ENCODE measurements at regions not wholly inside any gene's neighbourhood (a gene's known extent, or its start where the extent isn't known, plus 50 kb on each side); places are given as distances from the start of the nearest gene placed in this dataset.

DNA sequence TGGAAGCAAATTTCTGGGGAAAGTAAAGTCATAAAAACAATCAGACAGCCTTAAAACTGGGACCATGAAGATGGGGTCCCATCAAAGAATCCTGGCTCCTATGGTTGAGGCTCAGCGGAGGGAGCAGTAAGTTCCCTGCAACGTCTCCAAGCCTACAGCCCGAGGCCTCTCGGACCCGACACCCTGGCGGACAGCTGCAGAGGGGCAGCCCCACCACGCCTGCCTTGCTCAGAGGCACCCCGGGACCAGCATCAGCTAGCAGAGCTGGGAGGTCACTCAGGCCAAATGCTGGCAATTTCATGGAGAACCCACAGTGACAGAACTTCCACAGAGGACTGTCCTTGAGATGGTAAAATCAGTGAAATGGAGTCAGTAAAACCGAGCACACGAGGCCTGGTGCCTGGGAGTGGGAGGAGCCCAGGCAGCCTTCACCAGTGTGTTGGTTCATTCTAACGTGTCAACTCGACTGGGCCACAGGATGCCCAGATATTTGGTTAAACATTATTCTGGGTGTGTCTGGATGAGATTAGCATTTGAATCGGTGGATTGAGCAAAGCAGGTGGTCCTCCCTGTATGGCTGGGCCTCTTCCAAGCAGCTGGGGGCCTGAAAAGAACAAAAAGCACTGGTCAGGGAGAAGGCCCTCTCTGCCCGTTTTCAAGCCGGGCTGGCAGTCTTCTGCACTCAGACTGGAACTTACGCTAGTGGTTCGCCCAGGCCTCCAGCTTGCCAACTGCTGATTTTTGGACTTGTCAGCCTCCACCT lies 96.2 kb upstream of the INSIG1 start:
- dilution Hi-C loops (cut with MboI; ENCODE audit: extremely low pct_ligation_motif_present, low sequenced_read_pairs), result no loop called here
- Histone ChIP-seq H3K4me1 (ENCODE audit: control insufficient read depth, extremely low read depth, insufficient read depth, low read length) (no peaks in the 10 kb centered on the region), H3K4me2 (ENCODE audit: control insufficient read depth, extremely low read depth, insufficient read depth, low read depth, low read length) (no peak overlapping the region), H4K20me1 (ENCODE audit: control insufficient read depth, extremely low read depth, insufficient read depth, low read length) (no peaks in the 10 kb centered on the region), H3K9ac (ENCODE audit: control insufficient read depth, extremely low read depth, insufficient read depth, low read length) (no peak overlapping the region), H3K79me2 (ENCODE audit: control insufficient read depth, insufficient read depth, low read length) (no peaks in the 10 kb centered on the region), H3K9me1 (ENCODE audit: control insufficient read depth, extremely low read depth, insufficient read depth, low read length) (no peaks in the 10 kb centered on the region), H3K27ac (ENCODE audit: control insufficient read depth, insufficient read depth, low read length) (no peak overlapping the region), H3K36me3 (ENCODE audit: control insufficient read depth in 2 of 2, extremely low read depth in 1 of 2, insufficient read depth in 2 of 2, low read length in 2 of 2) (no peaks in the 10 kb centered on the region), H2AFZ (ENCODE audit: control insufficient read depth, low read length) (no peak overlapping the region), H3K9me3 (ENCODE audit: control insufficient read depth, low read depth, low read length) (peaks cover 2% of the 10 kb centered on the region), H3K27me3 (ENCODE audit: control insufficient read depth, extremely low read depth, insufficient read depth, low read length) (no peaks in the 10 kb centered on the region), H3K4me3 (ENCODE audit: control insufficient read depth in 2 of 3, extremely low read depth in 1 of 3, insufficient read depth in 2 of 3, low read depth in 1 of 3, low read length in 3 of 3) (no peak overlapping the region)
- no peak for TF ChIP-seq EZH2 (IDR thresholded peaks at IDR 0.05; ENCODE audit: low read length)
- TF ChIP-seq CTCF (optimal IDR thresholded peaks at IDR 0.05 in 1 of 3, IDR thresholded peaks at IDR 0.05 in 1 of 3, conservative IDR thresholded peaks at IDR 0.05 in 1 of 3; ENCODE audit: extremely low read depth in 1 of 3, insufficient read depth in 2 of 3, low read length in 3 of 3), result no peak
- no peak for DNase-seq (ENCODE audit: low read depth, low spot score)
- FAIRE-seq, result no peak

GRCh38 chr7:155202106-155202871 lies 95.4 kb upstream of the INSIG1 start:
- no peak overlapping the region for H3K4me3 ChIP-seq (ENCODE audit: control insufficient read depth in 2 of 3, extremely low read depth in 1 of 3, insufficient read depth in 2 of 3, low read depth in 1 of 3, low read length in 3 of 3)
- H3K27me3 ChIP-seq (ENCODE audit: control insufficient read depth, extremely low read depth, insufficient read depth, low read length), result no peaks in the 10 kb centered on the region
- TF ChIP-seq EZH2 (IDR thresholded peaks at IDR 0.05; ENCODE audit: low read length) (no peak), CTCF (optimal IDR thresholded peaks at IDR 0.05 in 1 of 3, IDR thresholded peaks at IDR 0.05 in 1 of 3, conservative IDR thresholded peaks at IDR 0.05 in 1 of 3; ENCODE audit: extremely low read depth in 1 of 3, insufficient read depth in 2 of 3, low read length in 3 of 3) (no peak)

More at GRCh38 chr7:155202106-155202871, 95.4 kb upstream of the INSIG1 start:
- peaks cover 2% of the 10 kb centered on the region for H3K9me3 ChIP-seq (ENCODE audit: control insufficient read depth, low read depth, low read length)
- FAIRE-seq (no peak), DNase-seq (ENCODE audit: low read depth, low spot score) (no peak)
- H2AFZ ChIP-seq (ENCODE audit: control insufficient read depth, low read length), result no peak overlapping the region
- H3K27ac ChIP-seq (ENCODE audit: control insufficient read depth, insufficient read depth, low read length), result no peak overlapping the region
- no peaks in the 10 kb centered on the region for H4K20me1 ChIP-seq (ENCODE audit: control insufficient read depth, extremely low read depth, insufficient read depth, low read length)
- no peaks in the 10 kb centered on the region for H3K79me2 ChIP-seq (ENCODE audit: control insufficient read depth, insufficient read depth, low read length)
- no peak overlapping the region for H3K4me2 ChIP-seq (ENCODE audit: control insufficient read depth, extremely low read depth, insufficient read depth, low read depth, low read length)
- H3K9ac ChIP-seq (ENCODE audit: control insufficient read depth, extremely low read depth, insufficient read depth, low read length), result no peak overlapping the region
- dilution Hi-C loops (cut with MboI; ENCODE audit: extremely low pct_ligation_motif_present, low sequenced_read_pairs), result no loop called here
- no peaks in the 10 kb centered on the region for H3K9me1 ChIP-seq (ENCODE audit: control insufficient read depth, extremely low read depth, insufficient read depth, low read length)
- no peaks in the 10 kb centered on the region for H3K4me1 ChIP-seq (ENCODE audit: control insufficient read depth, extremely low read depth, insufficient read depth, low read length)
- no peaks in the 10 kb centered on the region for H3K36me3 ChIP-seq (ENCODE audit: control insufficient read depth in 2 of 2, extremely low read depth in 1 of 2, insufficient read depth in 2 of 2, low read length in 2 of 2)

All from keratinocyte (primary cell).